GM12892 (cell line): ENCODE measurements at regions not wholly inside any gene's neighbourhood (a gene's known extent, or its start where the extent isn't known, plus 50 kb on each side); places are given as distances from the start of the nearest gene placed in this dataset.

ENCODE experiments used
- POLR2A ChIP-seq: IDR thresholded peaks from 2 replicates; pipeline ENCODE4 v1.6.1; 2011; ENCODE audit warnings: low read depth, low read length, control low read depth
- POLR2AphosphoS5 ChIP-seq: IDR thresholded peaks from 2 replicates; pipeline ENCODE4 v1.6.1; 2011; ENCODE audit warnings: low read depth, low read length, control low read depth
- TAF1 ChIP-seq: IDR thresholded peaks from 2 replicates; pipeline ENCODE4 v1.6.1; 2011; ENCODE audit warnings: low read depth, mild to moderate bottlenecking, control low read depth, low read length, borderline replicate concordance

DNA sequence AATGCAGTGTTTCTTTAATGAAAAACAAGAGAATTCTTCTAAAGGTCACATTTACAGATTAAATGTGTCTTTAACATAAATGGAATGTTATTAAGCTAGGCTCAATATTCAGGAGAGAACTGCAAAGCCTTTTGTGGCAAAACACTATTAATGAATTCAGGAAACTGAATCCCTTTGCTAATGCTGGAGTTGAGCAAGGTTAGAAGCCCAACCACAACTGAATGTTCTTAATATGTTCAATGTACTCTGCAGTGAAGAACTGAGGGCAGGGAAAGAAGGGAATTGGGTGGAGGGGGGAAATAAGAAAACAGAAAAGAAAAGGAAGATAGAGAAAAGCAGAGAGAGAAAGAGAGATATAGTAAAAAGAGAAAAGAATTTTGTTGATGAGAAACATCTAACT, 276.7 kb upstream of the TMEM161B start:
- TF ChIP-seq POLR2AphosphoS5 (no peak), POLR2A (no peak), TAF1 (no peak)
